ENCODE measurements at regions not wholly inside any gene's neighbourhood (a gene's known extent, or its start where the extent isn't known, plus 50 kb on each side); places are given as distances from the start of the nearest gene placed in this dataset.

GRCh38 chr13:107025991-107026390 lies 458.1 kb upstream of the ARGLU1 start:
- TF ChIP-seq CTCF (IDR thresholded peaks at IDR 0.05) (no peak), NFYB (CRISPR knock-in tag; conservative IDR thresholded peaks at IDR 0.05; ENCODE audit: low read depth) (no peak), EMX1 (CRISPR knock-in tag; IDR thresholded peaks at IDR 0.05) (no peak), ZNF416 (CRISPR knock-in tag; IDR thresholded peaks at IDR 0.05) (no peak), CREB1 (CRISPR knock-in tag; IDR thresholded peaks at IDR 0.05) (no peak)
